LNCAP (cell line): ENCODE measurements at regions not wholly inside any gene's neighbourhood (a gene's known extent, or its start where the extent isn't known, plus 50 kb on each side); places are given as distances from the start of the nearest gene placed in this dataset.

Experiments used
- TF ChIP-seq, protein P1 (sequence below): fragments of 450-650 bp; IDR thresholded peaks from 2 replicates; pipeline ENCODE4 v1.5.1; 2017; ENCODE audit warnings: mild to moderate bottlenecking

DNA sequence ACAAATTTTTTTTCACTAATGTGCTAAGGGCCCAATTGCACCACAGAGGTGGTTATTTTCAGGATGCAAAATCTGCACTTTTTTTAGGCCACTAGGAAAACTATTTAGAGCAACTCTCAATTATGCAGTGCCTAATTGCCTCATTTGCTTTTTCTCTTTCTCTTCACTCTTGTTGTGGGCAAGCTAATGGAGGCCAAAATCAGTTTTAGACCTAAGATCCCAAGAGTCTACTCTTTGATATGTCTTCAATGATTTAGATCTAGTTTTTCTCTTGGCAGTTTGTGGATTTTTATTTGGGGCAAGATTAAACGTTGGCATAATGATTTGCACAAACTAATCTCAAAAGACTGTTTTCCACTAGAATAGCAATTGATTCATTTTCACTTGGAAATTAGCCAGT is 1996.9 kb downstream of the LRRC4C start:
- TF ChIP-seq, protein P1, sequence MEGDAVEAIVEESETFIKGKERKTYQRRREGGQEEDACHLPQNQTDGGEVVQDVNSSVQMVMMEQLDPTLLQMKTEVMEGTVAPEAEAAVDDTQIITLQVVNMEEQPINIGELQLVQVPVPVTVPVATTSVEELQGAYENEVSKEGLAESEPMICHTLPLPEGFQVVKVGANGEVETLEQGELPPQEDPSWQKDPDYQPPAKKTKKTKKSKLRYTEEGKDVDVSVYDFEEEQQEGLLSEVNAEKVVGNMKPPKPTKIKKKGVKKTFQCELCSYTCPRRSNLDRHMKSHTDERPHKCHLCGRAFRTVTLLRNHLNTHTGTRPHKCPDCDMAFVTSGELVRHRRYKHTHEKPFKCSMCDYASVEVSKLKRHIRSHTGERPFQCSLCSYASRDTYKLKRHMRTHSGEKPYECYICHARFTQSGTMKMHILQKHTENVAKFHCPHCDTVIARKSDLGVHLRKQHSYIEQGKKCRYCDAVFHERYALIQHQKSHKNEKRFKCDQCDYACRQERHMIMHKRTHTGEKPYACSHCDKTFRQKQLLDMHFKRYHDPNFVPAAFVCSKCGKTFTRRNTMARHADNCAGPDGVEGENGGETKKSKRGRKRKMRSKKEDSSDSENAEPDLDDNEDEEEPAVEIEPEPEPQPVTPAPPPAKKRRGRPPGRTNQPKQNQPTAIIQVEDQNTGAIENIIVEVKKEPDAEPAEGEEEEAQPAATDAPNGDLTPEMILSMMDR = no peak

DNA sequence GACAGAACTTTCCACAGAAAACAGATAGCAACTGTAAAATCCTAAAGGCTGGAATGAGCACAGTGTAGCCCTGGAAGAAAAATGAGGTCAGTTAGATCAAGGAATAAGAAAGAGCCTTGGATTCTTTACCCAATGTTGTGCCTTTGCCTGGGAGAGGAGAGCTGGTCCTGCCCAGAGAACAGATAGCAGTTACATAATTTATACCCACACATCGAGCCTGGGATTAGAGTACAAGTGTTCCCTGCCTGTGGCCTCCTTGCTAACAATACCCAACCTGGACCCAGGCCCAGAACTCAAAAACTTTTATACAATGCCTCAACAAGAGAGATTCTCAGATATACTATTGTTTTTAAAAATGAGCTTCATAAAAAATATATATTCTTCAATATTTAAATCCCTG is 1998.4 kb downstream of the LRRC4C start:
- TF ChIP-seq, protein P1 = no peak

- TF ChIP-seq, protein P1 = no peak
Measured at GRCh38 chr11:39459606-39460005, 1999.8 kb downstream of the LRRC4C start.

DNA sequence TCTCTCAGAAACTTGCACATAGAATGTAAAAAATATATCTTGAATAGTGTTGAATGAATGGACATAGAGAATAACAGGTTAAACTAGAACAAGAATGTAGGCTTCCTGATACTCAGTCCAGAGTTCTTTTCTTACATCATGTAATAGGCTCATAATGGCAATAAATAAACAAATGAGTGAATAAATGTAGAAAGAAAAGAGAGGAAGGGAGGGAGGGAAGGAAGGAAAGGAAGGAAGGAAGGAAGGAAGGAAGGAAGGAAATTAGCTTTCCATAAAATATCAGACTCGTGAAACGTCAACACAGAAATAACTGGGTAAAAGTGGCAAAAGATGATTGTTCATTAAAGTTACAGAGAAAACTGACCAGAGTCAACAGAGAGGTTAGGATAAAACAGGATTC is 2001.0 kb downstream of the LRRC4C start:
- TF ChIP-seq, protein P1 = no peak

DNA sequence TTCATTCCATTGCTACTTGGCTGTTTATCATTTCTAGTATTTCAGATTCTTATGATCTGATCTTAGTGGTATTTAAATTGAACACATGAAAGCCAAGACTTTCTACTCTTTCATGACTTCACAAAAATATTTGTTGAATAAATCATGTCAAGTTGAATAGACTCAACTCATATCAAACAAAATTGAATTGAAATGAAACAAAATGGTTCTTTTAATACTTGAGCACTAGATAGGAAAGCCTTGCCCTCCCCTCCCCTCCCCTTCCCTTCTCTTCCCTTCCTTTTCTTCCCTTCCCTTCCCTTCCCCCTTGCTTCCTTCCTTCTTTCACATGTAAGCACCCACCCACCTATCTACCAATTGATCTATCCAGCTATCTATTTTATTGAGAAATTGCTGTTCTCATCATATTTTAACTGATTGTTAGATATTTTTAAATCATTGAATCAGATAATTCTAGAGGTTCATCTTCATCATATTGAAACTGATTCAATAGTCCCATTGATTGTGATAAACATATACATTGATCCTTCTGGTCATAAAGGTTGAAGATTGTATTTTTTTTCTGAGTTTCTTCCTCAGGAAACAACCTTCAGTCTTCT is 2015.9 kb downstream of the LRRC4C start:
- TF ChIP-seq, protein P1 = no peak

GRCh38 chr11:39442177-39442576 is 2017.3 kb downstream of the LRRC4C start:
- TF ChIP-seq, protein P1 = no peak

DNA sequence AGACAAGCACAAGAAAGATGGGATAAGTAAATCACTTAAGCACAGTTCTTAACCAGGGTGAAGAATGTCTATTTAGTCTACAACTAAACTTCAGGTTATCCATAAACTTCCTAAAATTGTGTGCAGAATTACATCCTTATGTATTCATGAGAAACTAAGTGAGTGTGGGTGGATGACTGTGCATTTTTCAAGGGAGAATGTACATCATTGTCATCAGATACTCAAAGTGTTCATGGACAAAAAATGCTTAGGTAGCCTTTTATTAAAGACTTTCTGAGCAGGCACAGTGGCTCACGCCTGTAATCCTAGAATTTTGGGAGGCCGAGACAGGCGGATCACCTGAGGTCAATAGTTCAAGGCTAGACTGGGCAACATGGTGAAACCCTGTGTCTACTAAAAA is 2023.8 kb downstream of the LRRC4C start:
- TF ChIP-seq, protein P1 = no peak

DNA sequence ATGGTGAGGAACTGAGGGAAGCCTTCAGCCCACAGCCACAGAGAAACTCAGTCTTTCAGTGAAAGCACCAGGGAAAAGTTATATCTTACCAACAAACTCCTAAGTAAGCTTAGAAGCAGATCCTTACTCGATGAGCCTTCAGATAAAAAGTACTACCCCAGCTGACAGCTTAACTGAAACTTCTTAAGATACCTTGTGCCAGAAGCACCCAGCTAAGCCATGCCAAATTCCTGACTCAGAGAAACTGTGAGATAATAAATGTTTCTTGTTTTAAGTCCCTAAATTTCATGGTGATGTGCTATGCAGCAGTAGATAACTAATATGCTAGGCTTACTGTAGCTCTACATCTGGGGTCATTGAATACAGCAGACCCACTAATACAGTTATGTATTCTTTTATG is 2025.0 kb downstream of the LRRC4C start:
- TF ChIP-seq, protein P1 = no peak
